ENCODE measurements at regions not wholly inside any gene's neighbourhood (a gene's known extent, or its start where the extent isn't known, plus 50 kb on each side); places are given as distances from the start of the nearest gene placed in this dataset.

- H3K4me3 ChIP-seq (ENCODE audit: low read depth, low read length) = no peak overlapping the region
- TF ChIP-seq CTCF (IDR thresholded peaks at IDR 0.05; ENCODE audit: borderline replicate concordance, insufficient read depth, low read depth, low read length) = no peak
These were observed 270.0 kb upstream of the PCDH20 start for GRCh38 chr13:61685682-61686012.

GRCh38 chr13:61684976-61685681 lies 269.5 kb upstream of the PCDH20 start:
- TF ChIP-seq CTCF (IDR thresholded peaks at IDR 0.05; ENCODE audit: borderline replicate concordance, insufficient read depth, low read depth, low read length) = no peak
- no peak overlapping the region for H3K4me3 ChIP-seq (ENCODE audit: low read depth, low read length)

GRCh38 chr13:61672756-61673155 lies 257.1 kb upstream of the PCDH20 start:
- TF ChIP-seq CTCF (IDR thresholded peaks at IDR 0.05; ENCODE audit: borderline replicate concordance, insufficient read depth, low read depth, low read length) = no peak
- no peak overlapping the region for H3K4me3 ChIP-seq (ENCODE audit: low read depth, low read length)

GRCh38 chr13:61670384-61671161 lies 254.9 kb upstream of the PCDH20 start:
- TF ChIP-seq CTCF (IDR thresholded peaks at IDR 0.05; ENCODE audit: borderline replicate concordance, insufficient read depth, low read depth, low read length) = no peak
- H3K4me3 ChIP-seq (ENCODE audit: low read depth, low read length) = no peak overlapping the region

GRCh38 chr13:61664801-61665705 lies 249.4 kb upstream of the PCDH20 start:
- no peak overlapping the region for H3K4me3 ChIP-seq (ENCODE audit: low read depth, low read length)
- TF ChIP-seq CTCF (IDR thresholded peaks at IDR 0.05; ENCODE audit: borderline replicate concordance, insufficient read depth, low read depth, low read length) = no peak

- no peak for TF ChIP-seq CTCF (IDR thresholded peaks at IDR 0.05; ENCODE audit: borderline replicate concordance, insufficient read depth, low read depth, low read length)
- no peak overlapping the region for H3K4me3 ChIP-seq (ENCODE audit: low read depth, low read length)
These were observed 238.8 kb upstream of the PCDH20 start for GRCh38 chr13:61654481-61654880.
